Bone marrow (tissue), 2 donors: ENCODE measurements at regions not wholly inside any gene's neighbourhood (a gene's known extent, or its start where the extent isn't known, plus 50 kb on each side); places are given as distances from the start of the nearest gene placed in this dataset.

Experiments used
- DNase-seq, 2 donors: peaks; one replicate each; lab custom pipeline; 2025; lab: John Stamatoyannopoulos, UW

- DNase-seq, result no peak
These were observed 299.1 kb upstream of the SPRED2 start for GRCh38 chr2:65731476-65731875.

- DNase-seq, result no peak
These were observed 297.8 kb upstream of the SPRED2 start for GRCh38 chr2:65730186-65730585.

- DNase-seq, result no peak
These were observed 296.8 kb upstream of the SPRED2 start for GRCh38 chr2:65729246-65729645.

- DNase-seq, result no peak
These were observed 296.2 kb upstream of the SPRED2 start for GRCh38 chr2:65728477-65729180.

GRCh38 chr2:65727816-65728215, 295.4 kb upstream of the SPRED2 start:
- no peak for DNase-seq

- no peak for DNase-seq
These were observed 295.0 kb upstream of the SPRED2 start for GRCh38 chr2:65727381-65727780.

GRCh38 chr2:65724752-65725151, 292.4 kb upstream of the SPRED2 start:
- no peak for DNase-seq

- DNase-seq, result no peak
These were observed 291.9 kb upstream of the SPRED2 start for GRCh38 chr2:65724336-65724735.

GRCh38 chr2:65722028-65722778, 289.8 kb upstream of the SPRED2 start:
- no peak for DNase-seq

GRCh38 chr2:65716698-65717097, 284.3 kb upstream of the SPRED2 start:
- no peak for DNase-seq

- DNase-seq, result no peak
These were observed 282.9 kb upstream of the SPRED2 start for GRCh38 chr2:65715323-65715722.

- no peak for DNase-seq
These were observed 282.5 kb upstream of the SPRED2 start for GRCh38 chr2:65714866-65715265.

GRCh38 chr2:65711863-65712262, 279.5 kb upstream of the SPRED2 start:
- DNase-seq, result no peak

GRCh38 chr2:65710779-65711295, 278.4 kb upstream of the SPRED2 start:
- no peak for DNase-seq

GRCh38 chr2:65710356-65710755, 278.0 kb upstream of the SPRED2 start:
- no peak for DNase-seq

GRCh38 chr2:65708086-65708485, 275.7 kb upstream of the SPRED2 start:
- DNase-seq, result no peak

GRCh38 chr2:65706411-65706810, 274.0 kb upstream of the SPRED2 start:
- DNase-seq, result no peak

- DNase-seq, result no peak
These were observed 268.8 kb upstream of the SPRED2 start for GRCh38 chr2:65701191-65701590.

GRCh38 chr2:65700720-65701119, 268.3 kb upstream of the SPRED2 start:
- DNase-seq, result no peak

- DNase-seq, result no peak
These were observed 267.7 kb upstream of the SPRED2 start for GRCh38 chr2:65700004-65700651.

GRCh38 chr2:65691816-65692215, 259.4 kb upstream of the SPRED2 start:
- DNase-seq, result no peak

- no peak for DNase-seq
These were observed 255.9 kb upstream of the SPRED2 start for GRCh38 chr2:65688141-65688886.
